ENCODE measurements at regions not wholly inside any gene's neighbourhood (a gene's known extent, or its start where the extent isn't known, plus 50 kb on each side); places are given as distances from the start of the nearest gene placed in this dataset.

DNA sequence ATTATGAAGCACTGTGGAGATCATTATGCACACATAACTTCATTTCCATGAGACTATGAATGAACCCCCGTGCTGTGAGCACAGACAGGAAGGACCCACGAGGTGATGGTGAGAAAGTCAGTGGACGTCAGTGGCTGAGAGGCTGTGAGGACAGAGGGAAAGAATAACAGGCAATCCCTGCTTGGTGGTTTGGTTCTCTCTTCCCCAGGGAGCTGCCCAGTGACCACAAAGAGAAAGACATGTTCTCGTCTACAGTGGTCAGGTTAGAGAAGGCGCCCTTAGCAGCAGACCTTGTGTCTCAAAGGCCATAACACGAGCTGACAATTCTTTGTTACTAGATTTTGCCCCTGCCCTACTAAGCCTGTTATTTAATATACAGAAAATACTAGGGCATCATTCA is 609.2 kb downstream of the TOX3 start:
- DNase-seq: no peak
- Mint-ChIP-seq H3K9me3 (ENCODE audit: low read depth, unreplicated experiment) (no peaks in the 10 kb centered on the region), H3K36me3 (ENCODE audit: insufficient read depth, unreplicated experiment) (no peaks in the 10 kb centered on the region), H3K27ac (ENCODE audit: unreplicated experiment) (peak overlapping the region; percentile 46), H3K4me1 (ENCODE audit: low read depth, unreplicated experiment) (peaks cover 32% of the 10 kb centered on the region), H3K4me3 (ENCODE audit: low read depth, unreplicated experiment) (no peak overlapping the region), H3K27me3 (ENCODE audit: unreplicated experiment) (no peaks in the 10 kb centered on the region)
- TF ChIP-seq, protein P1, sequence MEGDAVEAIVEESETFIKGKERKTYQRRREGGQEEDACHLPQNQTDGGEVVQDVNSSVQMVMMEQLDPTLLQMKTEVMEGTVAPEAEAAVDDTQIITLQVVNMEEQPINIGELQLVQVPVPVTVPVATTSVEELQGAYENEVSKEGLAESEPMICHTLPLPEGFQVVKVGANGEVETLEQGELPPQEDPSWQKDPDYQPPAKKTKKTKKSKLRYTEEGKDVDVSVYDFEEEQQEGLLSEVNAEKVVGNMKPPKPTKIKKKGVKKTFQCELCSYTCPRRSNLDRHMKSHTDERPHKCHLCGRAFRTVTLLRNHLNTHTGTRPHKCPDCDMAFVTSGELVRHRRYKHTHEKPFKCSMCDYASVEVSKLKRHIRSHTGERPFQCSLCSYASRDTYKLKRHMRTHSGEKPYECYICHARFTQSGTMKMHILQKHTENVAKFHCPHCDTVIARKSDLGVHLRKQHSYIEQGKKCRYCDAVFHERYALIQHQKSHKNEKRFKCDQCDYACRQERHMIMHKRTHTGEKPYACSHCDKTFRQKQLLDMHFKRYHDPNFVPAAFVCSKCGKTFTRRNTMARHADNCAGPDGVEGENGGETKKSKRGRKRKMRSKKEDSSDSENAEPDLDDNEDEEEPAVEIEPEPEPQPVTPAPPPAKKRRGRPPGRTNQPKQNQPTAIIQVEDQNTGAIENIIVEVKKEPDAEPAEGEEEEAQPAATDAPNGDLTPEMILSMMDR (IDR thresholded peaks at IDR 0.05; ENCODE audit: unreplicated experiment): no peak
- intact Hi-C loops (cut with micrococcal nuclease; ENCODE audit: unreplicated experiment): no loop called here
- CTCF ChIA-PET: interaction anchor here (1.2 to 1.5 kb wide), 3 partner anchors 10 to 45 kb away, joined by 4 to 7 read pairs (median 5); no protein-coding TSS in a partner anchor
- BruUV-seq (replicated peaks): no TSS peak

DNA sequence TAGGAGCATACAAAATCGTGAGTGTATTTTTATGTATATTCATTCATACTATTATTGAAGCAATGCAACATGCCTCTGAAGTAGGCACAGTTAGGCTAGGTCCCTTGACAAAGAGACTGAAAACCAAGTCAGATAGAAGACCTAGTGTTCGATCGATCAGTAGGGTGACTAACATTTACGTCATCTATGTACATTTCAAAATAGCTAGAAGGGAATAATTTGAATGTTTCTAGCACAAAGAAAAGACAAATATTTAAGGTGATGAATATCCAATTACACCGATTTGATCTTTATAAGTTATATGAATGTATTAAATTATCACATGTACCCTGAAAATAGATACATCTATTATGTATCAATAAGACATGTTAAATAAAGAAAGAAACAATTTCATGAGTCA is 610.1 kb downstream of the TOX3 start:
- Mint-ChIP-seq H3K4me1 (ENCODE audit: low read depth, unreplicated experiment) (peaks cover 32% of the 10 kb centered on the region), H3K36me3 (ENCODE audit: insufficient read depth, unreplicated experiment) (no peaks in the 10 kb centered on the region), H3K9me3 (ENCODE audit: low read depth, unreplicated experiment) (no peaks in the 10 kb centered on the region), H3K27me3 (ENCODE audit: unreplicated experiment) (peaks cover 4% of the 10 kb centered on the region), H3K4me3 (ENCODE audit: low read depth, unreplicated experiment) (peak overlapping the region; percentile 39), H3K27ac (ENCODE audit: unreplicated experiment) (peak overlapping the region; percentile 46)
- no peak for DNase-seq
- TF ChIP-seq, protein P1 (IDR thresholded peaks at IDR 0.05; ENCODE audit: unreplicated experiment): no peak
- intact Hi-C loops (cut with micrococcal nuclease; ENCODE audit: unreplicated experiment): no loop called here
- TSS peak; percentile 79 for BruUV-seq (replicated peaks)
- CTCF ChIA-PET: interaction anchor here (0.8 to 1.5 kb wide), 5 partner anchors 9 to 665 kb away, joined by 4 to 7 read pairs (median 5); no protein-coding TSS in a partner anchor

DNA sequence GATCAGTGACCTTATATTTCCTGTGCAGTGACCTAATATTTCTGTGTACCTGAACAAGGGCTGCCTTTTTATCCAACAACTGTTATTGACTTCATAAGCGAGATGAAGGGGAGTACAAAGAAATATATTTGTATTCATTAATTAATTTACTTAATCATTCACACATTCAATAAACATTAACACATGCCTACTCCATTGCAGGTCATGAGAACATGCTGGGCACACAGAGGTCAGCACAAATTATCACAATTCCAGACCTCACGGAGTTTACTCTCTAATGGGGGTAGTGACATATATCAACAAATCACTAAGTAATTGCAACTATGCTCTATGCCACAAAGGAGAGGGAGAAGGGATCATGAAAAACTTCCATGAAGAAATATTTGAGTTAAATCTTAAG is 614.6 kb downstream of the TOX3 start:
- TF ChIP-seq, protein P1 (IDR thresholded peaks at IDR 0.05; ENCODE audit: unreplicated experiment): no peak
- Mint-ChIP-seq H3K27me3 (ENCODE audit: unreplicated experiment) (peaks cover 49% of the 10 kb centered on the region), H3K9me3 (ENCODE audit: low read depth, unreplicated experiment) (no peaks in the 10 kb centered on the region), H3K36me3 (ENCODE audit: insufficient read depth, unreplicated experiment) (no peaks in the 10 kb centered on the region), H3K27ac (ENCODE audit: unreplicated experiment) (no peak overlapping the region), H3K4me3 (ENCODE audit: low read depth, unreplicated experiment) (no peak overlapping the region), H3K4me1 (ENCODE audit: low read depth, unreplicated experiment) (peaks cover 20% of the 10 kb centered on the region)
- no TSS peak for BruUV-seq (replicated peaks)
- intact Hi-C loops (cut with micrococcal nuclease; ENCODE audit: unreplicated experiment): no loop called here
- CTCF ChIA-PET: no interaction called here
- no peak for DNase-seq

DNA sequence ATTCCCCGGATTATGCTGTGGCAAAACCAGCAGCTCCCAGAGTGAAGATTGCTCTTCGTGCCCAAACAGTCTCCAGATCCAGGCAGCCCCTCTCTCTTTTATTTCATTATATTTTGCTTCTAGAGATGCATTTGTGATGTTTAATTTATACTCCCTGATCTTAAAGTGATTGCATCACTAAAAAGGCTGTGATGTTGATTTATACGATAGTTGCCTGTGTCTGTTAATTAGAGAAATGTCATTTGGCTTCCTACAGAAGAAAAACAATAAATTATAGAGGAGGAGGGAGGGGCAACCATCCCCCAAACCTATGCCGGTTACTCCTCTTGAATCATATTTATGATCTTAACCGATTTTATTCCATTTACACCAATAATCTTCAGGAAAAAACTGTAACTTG is 615.3 kb downstream of the TOX3 start:
- H3K4me1 Mint-ChIP-seq (ENCODE audit: low read depth, unreplicated experiment): peaks cover 13% of the 10 kb centered on the region
- H3K4me3 Mint-ChIP-seq (ENCODE audit: low read depth, unreplicated experiment): no peak overlapping the region
- H3K9me3 Mint-ChIP-seq (ENCODE audit: low read depth, unreplicated experiment): no peaks in the 10 kb centered on the region
- TF ChIP-seq, protein P1 (IDR thresholded peaks at IDR 0.05; ENCODE audit: unreplicated experiment): no peak
- CTCF ChIA-PET: no interaction called here
- intact Hi-C loops (cut with micrococcal nuclease; ENCODE audit: unreplicated experiment): no loop called here
- BruUV-seq (replicated peaks): no TSS peak
- no peak overlapping the region for H3K27ac Mint-ChIP-seq (ENCODE audit: unreplicated experiment)
- no peaks in the 10 kb centered on the region for H3K36me3 Mint-ChIP-seq (ENCODE audit: insufficient read depth, unreplicated experiment)
- no peak for DNase-seq
- peaks cover 50% of the 10 kb centered on the region for H3K27me3 Mint-ChIP-seq (ENCODE audit: unreplicated experiment)

Data from Calu3 (cell line).